IPS-11a (cell line): ENCODE measurements at regions not wholly inside any gene's neighbourhood (a gene's known extent, or its start where the extent isn't known, plus 50 kb on each side); places are given as distances from the start of the nearest gene placed in this dataset.
A peak's percentile ranks its signal among the peaks of the same experiment; 100 is the strongest.
"Not testable (repeated sequence)": the region's sequence is repeated elsewhere in the genome, so short reads cannot be mapped to it uniquely, and the experiment has no call there.

Experiments
- H3K4me3 ChIP-seq: one replicate; pipeline ENCODE4 v1.5.1; 2013; ENCODE audit warnings: low read depth, low read length, control low read depth

- no peak overlapping the region for H3K4me3 ChIP-seq
Observed at GRCh38 chr3:3902161-3902560, 102.9 kb downstream of the LRRN1 start.

- no peak overlapping the region for H3K4me3 ChIP-seq
Observed at GRCh38 chr3:3906171-3906570, 106.9 kb downstream of the LRRN1 start.

DNA sequence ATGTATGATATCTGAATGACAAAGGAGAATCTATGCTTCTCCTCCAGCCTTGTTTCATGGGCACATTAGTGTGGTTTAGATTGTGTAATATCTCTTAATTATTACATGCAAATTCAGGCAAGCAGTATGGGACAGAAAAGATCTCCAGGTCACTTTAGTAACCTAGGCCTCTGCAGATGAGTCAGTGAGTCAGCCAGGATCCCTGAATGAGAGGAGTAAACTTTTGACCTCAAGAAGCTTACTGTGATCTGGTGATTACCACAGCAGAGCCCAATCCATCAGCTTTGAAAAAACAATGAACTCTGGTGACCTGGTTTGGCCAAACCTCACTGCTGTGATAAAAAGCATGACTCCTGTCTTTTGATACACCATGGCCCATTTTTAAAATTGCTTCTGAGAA is 107.8 kb downstream of the LRRN1 start:
- H3K4me3 ChIP-seq = no peak overlapping the region

- H3K4me3 ChIP-seq = no peak overlapping the region
Observed at GRCh38 chr3:3918763-3919162, 119.5 kb downstream of the LRRN1 start.

DNA sequence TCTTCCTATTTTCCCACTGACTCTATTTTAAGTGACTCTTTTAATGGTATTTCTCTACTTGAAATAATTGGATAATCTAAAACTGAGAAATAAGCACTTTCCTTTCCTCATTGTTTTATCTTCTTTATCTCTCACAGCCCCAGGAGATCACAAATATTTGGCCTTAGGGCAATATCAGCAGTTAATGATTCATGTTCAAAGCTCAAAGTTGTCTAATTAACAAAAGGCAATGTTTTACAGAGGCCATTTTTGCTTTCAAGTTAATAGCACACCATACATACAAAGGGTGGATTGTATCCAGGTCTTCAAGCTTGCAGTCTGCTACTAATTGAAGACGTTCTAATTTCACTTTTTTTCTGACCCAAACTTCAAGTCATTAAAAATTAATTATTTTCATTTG is 120.1 kb downstream of the LRRN1 start:
- H3K4me3 ChIP-seq = no peak overlapping the region

GRCh38 chr3:3923619-3924018 is 124.4 kb downstream of the LRRN1 start:
- no peak overlapping the region for H3K4me3 ChIP-seq

GRCh38 chr3:3927198-3927597 is 128.0 kb downstream of the LRRN1 start:
- H3K4me3 ChIP-seq = no peak overlapping the region

- no peak overlapping the region for H3K4me3 ChIP-seq
Observed at GRCh38 chr3:3927965-3928364, 128.7 kb downstream of the LRRN1 start.

GRCh38 chr3:3941380-3941779 is 142.1 kb downstream of the LRRN1 start:
- H3K4me3 ChIP-seq = not testable (repeated sequence)

- H3K4me3 ChIP-seq = no peak overlapping the region
Observed at GRCh38 chr3:3951071-3951470, 151.8 kb downstream of the LRRN1 start.

DNA sequence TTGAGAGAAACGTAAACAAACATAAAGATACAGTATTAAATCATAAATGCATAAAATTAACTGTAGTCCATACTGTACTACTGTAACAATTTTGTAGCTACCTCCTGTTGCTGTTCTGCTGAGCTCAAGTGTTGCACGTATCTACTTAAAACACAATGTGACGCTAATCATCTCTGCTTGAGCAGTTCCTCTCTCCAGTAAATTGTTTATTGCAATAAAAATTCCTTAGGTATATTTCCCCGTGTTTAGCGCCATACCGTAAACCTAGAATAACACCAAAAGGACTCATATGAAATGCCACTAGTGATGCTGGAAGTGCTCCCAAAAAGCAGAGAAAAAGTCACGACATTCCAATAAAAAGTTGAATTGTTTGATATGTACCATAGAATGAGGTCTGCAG is 152.3 kb downstream of the LRRN1 start:
- H3K4me3 ChIP-seq = no peak overlapping the region

DNA sequence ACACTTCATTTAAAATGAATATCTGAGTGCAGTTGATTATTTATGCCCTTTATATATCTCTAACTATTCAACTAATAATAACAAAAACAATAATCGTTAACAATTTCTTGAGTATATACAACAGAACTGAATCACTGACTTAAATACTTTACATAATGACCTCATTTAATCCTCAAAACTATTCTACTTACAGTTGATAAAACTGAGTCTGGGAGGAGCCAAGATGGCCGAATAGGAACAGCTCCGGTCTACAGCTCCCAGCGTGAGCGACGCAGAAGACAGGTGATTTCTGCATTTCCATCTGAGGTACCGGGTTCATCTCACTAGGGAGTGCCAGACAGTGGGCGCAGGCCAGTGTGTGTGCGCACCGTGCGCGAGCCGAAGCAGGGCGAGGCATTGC is 163.6 kb downstream of the LRRN1 start:
- peak overlapping the region; percentile 8 for H3K4me3 ChIP-seq

GRCh38 chr3:3984053-3984452 is 184.8 kb downstream of the LRRN1 start:
- H3K4me3 ChIP-seq = no peak overlapping the region

- H3K4me3 ChIP-seq = no peak overlapping the region
Observed at GRCh38 chr3:3991598-3991997, 192.4 kb downstream of the LRRN1 start.

GRCh38 chr3:3992312-3992874 is 193.2 kb downstream of the LRRN1 start:
- no peak overlapping the region for H3K4me3 ChIP-seq

- H3K4me3 ChIP-seq = no peak overlapping the region
Observed at GRCh38 chr3:3998140-3998922, 199.1 kb downstream of the LRRN1 start.

DNA sequence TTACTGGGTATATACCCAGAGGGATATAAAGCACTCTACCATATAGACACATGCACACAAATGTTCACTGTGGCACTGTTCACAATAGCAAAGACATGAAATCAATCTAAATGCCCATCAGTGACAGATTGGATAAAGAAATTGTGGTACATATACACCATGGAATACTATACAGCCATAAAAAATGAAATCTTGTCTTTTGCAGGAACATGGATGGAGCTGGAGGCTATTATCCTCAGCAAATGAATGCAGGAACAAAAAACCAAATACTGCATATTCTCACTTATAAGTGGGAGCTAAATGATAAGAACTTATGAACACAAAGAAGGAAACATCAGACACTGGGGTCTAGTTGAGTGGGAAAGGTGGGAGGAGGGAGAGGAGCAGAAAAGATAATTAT is 200.1 kb downstream of the LRRN1 start:
- H3K4me3 ChIP-seq = not testable (repeated sequence)

GRCh38 chr3:4001976-4002375 is 202.7 kb downstream of the LRRN1 start:
- no peak overlapping the region for H3K4me3 ChIP-seq

DNA sequence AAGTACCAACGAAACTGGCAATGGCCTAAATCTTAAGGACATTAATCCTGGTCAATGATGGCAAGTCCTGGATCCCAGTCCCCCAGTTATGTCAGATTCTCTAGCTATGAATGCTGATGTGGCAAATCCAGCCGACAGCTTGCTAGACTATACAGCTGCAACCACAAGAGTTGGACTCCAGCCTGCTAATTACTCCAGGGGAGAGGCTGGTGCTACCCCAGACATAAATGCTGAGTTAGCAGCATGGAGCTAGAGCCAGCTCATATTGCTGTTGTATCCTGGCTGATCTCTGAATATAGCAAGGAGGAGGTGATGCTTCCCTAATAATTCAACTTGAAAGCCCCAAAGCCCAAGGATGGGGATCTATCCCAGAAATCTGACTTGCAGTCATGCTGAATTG is 207.1 kb downstream of the LRRN1 start:
- H3K4me3 ChIP-seq = no peak overlapping the region

DNA sequence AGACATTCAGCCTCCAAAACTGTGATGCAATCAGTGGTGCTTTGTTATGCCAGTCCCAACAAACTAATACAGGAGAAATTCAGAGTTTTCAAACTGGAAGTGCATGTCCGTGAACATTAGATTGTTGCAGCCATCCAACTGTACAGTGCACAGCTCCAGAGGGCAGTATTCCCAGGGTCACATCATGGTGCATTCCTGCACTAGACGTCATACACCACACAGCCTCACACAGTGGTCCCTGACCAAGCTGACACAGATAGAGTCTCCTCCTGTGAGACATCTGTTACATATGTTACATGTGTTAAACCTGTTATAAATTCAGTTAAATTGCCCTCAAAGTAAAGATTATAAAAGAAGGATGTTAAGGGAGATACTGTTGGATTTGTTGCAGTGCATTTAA is 209.0 kb downstream of the LRRN1 start:
- no peak overlapping the region for H3K4me3 ChIP-seq

DNA sequence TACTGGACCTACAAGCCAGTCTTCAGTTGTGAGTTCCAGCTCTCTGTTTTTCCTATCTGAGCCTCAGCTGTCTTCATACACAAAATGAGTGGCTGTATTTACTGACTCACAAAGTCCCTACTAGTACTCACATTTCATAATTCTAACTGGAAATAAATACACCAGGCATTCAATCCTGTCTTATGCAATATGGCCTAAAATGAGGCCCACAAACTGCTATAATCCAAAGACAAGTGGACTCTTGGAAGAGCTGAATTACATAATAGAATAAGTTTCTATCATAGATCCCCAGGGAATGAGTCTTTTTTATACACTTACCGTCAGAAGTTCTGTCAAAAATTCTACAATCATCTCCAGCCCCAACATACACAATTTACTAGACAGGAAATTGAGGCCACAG is 211.9 kb downstream of the LRRN1 start:
- H3K4me3 ChIP-seq = no peak overlapping the region

DNA sequence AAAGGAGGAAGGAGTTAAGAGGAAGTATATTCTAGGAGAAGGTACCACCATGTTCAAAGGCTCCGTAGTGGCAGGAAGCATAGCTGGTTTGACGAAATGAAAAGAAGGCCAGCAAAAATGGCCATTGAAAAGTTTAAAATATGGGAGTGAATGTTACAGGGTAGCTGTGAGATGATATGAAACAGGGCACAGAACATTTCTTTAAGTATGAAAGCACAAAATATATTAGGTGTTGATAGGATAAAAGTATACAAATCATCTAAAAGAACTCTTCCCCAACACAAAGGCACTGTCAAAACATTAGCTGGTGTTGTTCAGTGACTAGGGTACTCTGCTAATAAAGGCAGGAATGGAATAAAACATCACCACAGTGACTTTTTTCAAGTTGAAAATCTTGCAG is 216.2 kb downstream of the LRRN1 start:
- no peak overlapping the region for H3K4me3 ChIP-seq

- no peak overlapping the region for H3K4me3 ChIP-seq
Observed at GRCh38 chr3:4019501-4019900, 220.3 kb downstream of the LRRN1 start.
